ENCODE measurements at regions not wholly inside any gene's neighbourhood (a gene's known extent, or its start where the extent isn't known, plus 50 kb on each side); places are given as distances from the start of the nearest gene placed in this dataset.

DNA sequence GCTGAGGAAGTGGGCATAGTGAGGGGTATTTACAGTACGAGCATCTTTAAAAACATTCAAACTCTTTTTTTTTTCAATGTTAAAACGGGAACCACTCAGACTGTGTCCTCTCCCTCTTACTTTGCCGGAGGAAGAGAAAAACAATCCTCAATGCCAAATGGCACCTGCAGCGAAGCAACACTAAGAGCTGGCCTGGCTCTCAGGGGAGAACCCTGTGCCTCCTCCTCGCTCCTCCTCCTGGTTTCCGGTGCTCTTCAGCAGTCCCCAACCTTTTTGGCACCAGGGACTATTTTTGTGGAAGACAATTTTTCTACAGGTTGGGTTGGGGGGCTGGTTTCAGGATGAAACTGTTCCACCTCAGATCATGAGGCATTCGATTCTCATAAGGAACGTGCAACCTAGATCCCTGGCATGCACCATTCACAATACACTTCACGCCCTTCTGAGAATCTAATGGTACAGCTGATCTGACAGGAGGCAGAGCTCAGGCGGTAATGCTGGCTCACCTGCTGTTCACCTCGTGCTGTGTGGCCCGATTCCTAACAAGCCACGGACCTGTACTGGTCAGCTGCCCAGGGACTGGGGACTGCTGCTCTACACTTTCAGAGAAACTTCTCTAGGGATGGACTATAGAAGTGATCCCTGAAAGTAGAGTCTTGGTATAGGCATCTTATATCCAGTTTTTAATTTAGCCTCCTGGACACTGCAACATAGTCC lies 404.1 kb downstream of the RAPGEF2 start:
- Histone ChIP-seq H3K36me3 (no peaks in the 10 kb centered on the region), H3K27me3 (peaks cover 14% of the 10 kb centered on the region), H3K9me3 (no peaks in the 10 kb centered on the region), H3K4me3 (no peak overlapping the region), H3K27ac (no peak overlapping the region), H3K4me1 (no peaks in the 10 kb centered on the region)
- no peak for DNase-seq
- in situ Hi-C loops (cut with MboI; ENCODE audit: low pct_ligation_motif_present in 1 of 4, low pct_unique_long_range_greater_than_20kb in 1 of 4, low sequenced_read_pairs in 3 of 4) (no loop called here), intact Hi-C loops (cut with DNase I; ENCODE audit: low total_unique reads) (no loop called here)
- WGBS, 2 donors (ENCODE audit: low coverage in 1 of 2), result 80 to 81% methylated on average over 9 to 13 of the region's 13 CpGs
- TF ChIP-seq EP300 (IDR thresholded peaks at IDR 0.05; ENCODE audit: low read depth) (no peak), POLR2A (IDR thresholded peaks at IDR 0.05) (no peak), POLR2AphosphoS5 (IDR thresholded peaks at IDR 0.05) (no peak)
- TF ChIP-seq, protein P1, sequence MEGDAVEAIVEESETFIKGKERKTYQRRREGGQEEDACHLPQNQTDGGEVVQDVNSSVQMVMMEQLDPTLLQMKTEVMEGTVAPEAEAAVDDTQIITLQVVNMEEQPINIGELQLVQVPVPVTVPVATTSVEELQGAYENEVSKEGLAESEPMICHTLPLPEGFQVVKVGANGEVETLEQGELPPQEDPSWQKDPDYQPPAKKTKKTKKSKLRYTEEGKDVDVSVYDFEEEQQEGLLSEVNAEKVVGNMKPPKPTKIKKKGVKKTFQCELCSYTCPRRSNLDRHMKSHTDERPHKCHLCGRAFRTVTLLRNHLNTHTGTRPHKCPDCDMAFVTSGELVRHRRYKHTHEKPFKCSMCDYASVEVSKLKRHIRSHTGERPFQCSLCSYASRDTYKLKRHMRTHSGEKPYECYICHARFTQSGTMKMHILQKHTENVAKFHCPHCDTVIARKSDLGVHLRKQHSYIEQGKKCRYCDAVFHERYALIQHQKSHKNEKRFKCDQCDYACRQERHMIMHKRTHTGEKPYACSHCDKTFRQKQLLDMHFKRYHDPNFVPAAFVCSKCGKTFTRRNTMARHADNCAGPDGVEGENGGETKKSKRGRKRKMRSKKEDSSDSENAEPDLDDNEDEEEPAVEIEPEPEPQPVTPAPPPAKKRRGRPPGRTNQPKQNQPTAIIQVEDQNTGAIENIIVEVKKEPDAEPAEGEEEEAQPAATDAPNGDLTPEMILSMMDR (IDR thresholded peaks at IDR 0.05), result no peak

DNA sequence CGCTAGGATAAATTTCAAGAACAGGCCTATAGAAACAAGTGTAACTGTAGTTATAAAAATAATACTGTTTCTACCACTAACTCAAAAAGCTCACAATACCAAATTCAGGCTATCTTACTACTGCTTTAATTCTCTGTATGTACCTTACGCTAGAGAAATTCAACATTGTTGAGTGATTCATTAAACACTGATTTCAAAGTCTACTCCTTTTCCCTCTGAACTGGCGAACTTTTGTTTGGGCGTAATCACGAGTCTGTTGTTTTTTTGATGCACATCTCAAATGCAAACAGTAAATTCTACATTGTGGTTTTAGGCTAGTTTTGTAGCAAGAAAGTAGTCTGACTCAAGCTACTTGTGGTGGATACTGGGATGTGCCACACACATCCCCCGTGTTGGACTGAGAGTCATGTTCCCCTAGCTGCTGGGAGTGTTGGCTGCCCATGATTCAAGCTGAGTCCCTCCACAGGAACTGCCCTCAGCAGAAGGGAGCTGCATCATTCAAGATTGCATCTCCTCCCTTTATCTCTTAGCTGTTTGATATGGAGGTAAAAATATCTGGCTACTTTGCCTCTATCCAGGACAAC lies 406.1 kb downstream of the RAPGEF2 start:
- 83 to 87% methylated on average over 5 to 6 of the region's 6 CpGs for WGBS, 2 donors (ENCODE audit: low coverage in 1 of 2)
- H3K36me3 ChIP-seq, result no peaks in the 10 kb centered on the region
- intact Hi-C loops (cut with DNase I; ENCODE audit: low total_unique reads) (no loop called here), in situ Hi-C loops (cut with MboI; ENCODE audit: low pct_ligation_motif_present in 1 of 4, low pct_unique_long_range_greater_than_20kb in 1 of 4, low sequenced_read_pairs in 3 of 4) (no loop called here)
- TF ChIP-seq POLR2AphosphoS5 (IDR thresholded peaks at IDR 0.05) (no peak), POLR2A (IDR thresholded peaks at IDR 0.05) (no peak), EP300 (IDR thresholded peaks at IDR 0.05; ENCODE audit: low read depth) (no peak)
- TF ChIP-seq, protein P1 (IDR thresholded peaks at IDR 0.05), result no peak
- no peak for DNase-seq
- no peak overlapping the region for H3K4me3 ChIP-seq
- no peak overlapping the region for H3K27ac ChIP-seq
- H3K27me3 ChIP-seq, result peaks cover 5% of the 10 kb centered on the region
- H3K9me3 ChIP-seq, result no peaks in the 10 kb centered on the region
- H3K4me1 ChIP-seq, result no peaks in the 10 kb centered on the region

DNA sequence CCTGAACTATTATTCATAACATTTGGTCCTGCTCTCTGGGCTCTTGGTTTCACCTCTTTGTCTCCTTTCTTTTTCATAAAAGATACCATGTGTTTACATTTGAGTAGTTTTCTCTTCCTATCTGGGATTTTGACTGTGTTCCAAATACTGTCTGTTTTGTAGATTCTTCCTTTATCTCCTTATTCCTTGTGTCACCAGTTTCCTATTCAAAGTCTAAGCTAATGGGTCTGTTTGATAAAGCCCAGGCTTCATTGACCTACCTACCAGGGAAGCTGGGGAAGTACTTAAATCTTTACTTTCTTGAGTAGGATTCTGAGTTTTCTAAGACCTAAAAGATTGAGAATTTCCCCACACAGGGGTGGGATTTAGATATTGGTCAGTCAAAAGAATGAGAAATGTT lies 409.5 kb downstream of the RAPGEF2 start:
- Histone ChIP-seq H3K4me1 (no peaks in the 10 kb centered on the region), H3K27me3 (no peaks in the 10 kb centered on the region), H3K27ac (no peak overlapping the region), H3K4me3 (no peak overlapping the region), H3K36me3 (no peaks in the 10 kb centered on the region), H3K9me3 (no peaks in the 10 kb centered on the region)
- intact Hi-C loops (cut with DNase I; ENCODE audit: low total_unique reads) (no loop called here), in situ Hi-C loops (cut with MboI; ENCODE audit: low pct_ligation_motif_present in 1 of 4, low pct_unique_long_range_greater_than_20kb in 1 of 4, low sequenced_read_pairs in 3 of 4) (no loop called here)
- TF ChIP-seq, protein P1 (IDR thresholded peaks at IDR 0.05), result no peak
- TF ChIP-seq EP300 (IDR thresholded peaks at IDR 0.05; ENCODE audit: low read depth), result no peak
- DNase-seq, result no peak

DNA sequence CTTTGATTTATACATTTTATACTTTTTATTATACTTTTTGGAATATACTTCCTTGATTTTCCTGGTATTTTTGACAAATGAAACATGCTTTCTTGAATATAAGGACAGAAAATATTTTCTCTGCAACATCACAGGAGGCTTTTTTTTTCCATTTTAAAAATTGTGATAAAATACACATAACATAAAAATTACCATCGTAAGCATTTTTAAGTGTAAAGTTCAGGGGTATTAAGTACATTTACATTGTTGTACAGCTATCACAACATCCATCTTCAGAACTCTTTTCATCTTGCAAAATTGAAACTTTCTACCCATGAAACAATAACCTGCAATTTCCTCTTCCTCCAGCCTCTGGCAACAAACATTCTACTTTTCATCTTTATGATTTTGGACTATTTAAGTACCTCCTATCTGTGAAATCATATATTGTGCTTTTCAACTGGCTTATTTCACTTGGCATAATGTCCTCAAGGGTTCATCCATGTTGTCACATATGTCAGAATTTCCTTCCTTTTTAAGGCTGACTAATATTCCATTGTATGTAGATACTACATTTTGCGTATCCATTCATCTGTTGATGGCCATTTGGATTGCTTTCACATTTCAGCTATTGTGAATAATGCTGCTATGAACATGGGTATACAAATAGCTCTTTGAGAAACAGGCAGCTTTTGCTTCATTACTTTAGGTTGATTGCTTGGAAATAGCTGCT lies 412.6 kb downstream of the RAPGEF2 start:
- in situ Hi-C loops (cut with MboI; ENCODE audit: low pct_ligation_motif_present in 1 of 4, low pct_unique_long_range_greater_than_20kb in 1 of 4, low sequenced_read_pairs in 3 of 4), result no loop called here
- no peak overlapping the region for H3K4me3 ChIP-seq
- intact Hi-C loops (cut with DNase I; ENCODE audit: low total_unique reads), result no loop called here
- H3K9me3 ChIP-seq, result no peaks in the 10 kb centered on the region
- H3K27ac ChIP-seq, result no peak overlapping the region
- TF ChIP-seq POLR2A (IDR thresholded peaks at IDR 0.05) (no peak), EP300 (IDR thresholded peaks at IDR 0.05; ENCODE audit: low read depth) (no peak)
- no peaks in the 10 kb centered on the region for H3K36me3 ChIP-seq
- no peaks in the 10 kb centered on the region for H3K4me1 ChIP-seq
- no peak for DNase-seq
- H3K27me3 ChIP-seq, result no peaks in the 10 kb centered on the region
- 90 to 93% methylated on average over 2 of the region's 2 CpGs for WGBS, 2 donors (ENCODE audit: low coverage in 1 of 2)
